Suprapubic skin (tissue), 3 donors: ENCODE measurements at regions not wholly inside any gene's neighbourhood (a gene's known extent, or its start where the extent isn't known, plus 50 kb on each side); places are given as distances from the start of the nearest gene placed in this dataset.

Source experiments
- EP300 ChIP-seq: sonication (generic); formaldehyde crosslinking; IDR thresholded peaks from one replicate; pipeline ENCODE4 v1.6.1; 2017; ENCODE audit warnings: antibody characterized with exemption
- TF ChIP-seq, protein P1 (sequence below), 2 donors: fragments of 200-600 bp in 1 of 2; fragments of 450-650 bp in 1 of 2; sonication (generic) in 1 of 2; IDR thresholded peaks; one replicate each; pipeline ENCODE4 v1.5.1; 2016 to 2019; ENCODE audit warnings: antibody characterized with exemption in 2 of 2, mild to moderate bottlenecking in 1 of 2, moderate library complexity in 1 of 2

DNA sequence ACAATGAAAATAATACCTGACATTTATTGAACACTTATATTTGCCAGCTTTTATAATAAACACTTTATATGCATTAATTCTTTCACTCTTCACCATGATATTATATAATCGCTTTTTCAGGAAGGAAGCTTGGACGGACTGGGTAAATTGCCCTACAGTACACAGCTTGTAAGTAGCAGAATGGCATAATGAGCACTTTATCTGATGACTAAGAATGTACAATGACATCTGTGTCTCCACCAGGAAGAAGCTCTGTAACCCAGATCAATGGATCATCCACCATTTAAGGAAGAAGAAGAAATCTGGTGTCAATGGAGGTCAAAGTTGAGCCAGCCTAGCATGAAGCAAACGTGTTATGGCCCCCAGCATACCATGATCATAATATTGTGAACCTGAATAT, 444.0 kb upstream of the SPHKAP start:
- TF ChIP-seq, protein P1, sequence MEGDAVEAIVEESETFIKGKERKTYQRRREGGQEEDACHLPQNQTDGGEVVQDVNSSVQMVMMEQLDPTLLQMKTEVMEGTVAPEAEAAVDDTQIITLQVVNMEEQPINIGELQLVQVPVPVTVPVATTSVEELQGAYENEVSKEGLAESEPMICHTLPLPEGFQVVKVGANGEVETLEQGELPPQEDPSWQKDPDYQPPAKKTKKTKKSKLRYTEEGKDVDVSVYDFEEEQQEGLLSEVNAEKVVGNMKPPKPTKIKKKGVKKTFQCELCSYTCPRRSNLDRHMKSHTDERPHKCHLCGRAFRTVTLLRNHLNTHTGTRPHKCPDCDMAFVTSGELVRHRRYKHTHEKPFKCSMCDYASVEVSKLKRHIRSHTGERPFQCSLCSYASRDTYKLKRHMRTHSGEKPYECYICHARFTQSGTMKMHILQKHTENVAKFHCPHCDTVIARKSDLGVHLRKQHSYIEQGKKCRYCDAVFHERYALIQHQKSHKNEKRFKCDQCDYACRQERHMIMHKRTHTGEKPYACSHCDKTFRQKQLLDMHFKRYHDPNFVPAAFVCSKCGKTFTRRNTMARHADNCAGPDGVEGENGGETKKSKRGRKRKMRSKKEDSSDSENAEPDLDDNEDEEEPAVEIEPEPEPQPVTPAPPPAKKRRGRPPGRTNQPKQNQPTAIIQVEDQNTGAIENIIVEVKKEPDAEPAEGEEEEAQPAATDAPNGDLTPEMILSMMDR (IDR thresholded peaks at IDR 0.05), result no peak
- no peak for TF ChIP-seq EP300
